OCI-LY3 (cell line): ENCODE measurements at regions not wholly inside any gene's neighbourhood (a gene's known extent, or its start where the extent isn't known, plus 50 kb on each side); places are given as distances from the start of the nearest gene placed in this dataset.

Source experiments
- H2AFZ ChIP-seq: fragments of 200-600, 300-600 bp; shearing (Covaris generic); 2 replicates; pipeline ENCODE4 v1.6.0; 2014; ENCODE audit warnings: antibody characterized with exemption, low read depth, low read length
- H3K27ac ChIP-seq: fragments of 200-600, 300-600 bp; sonication (generic); 2 replicates; pipeline ENCODE4 v1.5.1; 2014; ENCODE audit warnings: mild to moderate bottlenecking, low read length, moderate library complexity, mixed read lengths
- H3K27me3 ChIP-seq: fragments of 200-600, 300-600 bp; sonication (generic); 2 replicates; pipeline ENCODE4 v1.6.1; 2014; ENCODE audit warnings: low read depth, low read length, mixed read lengths
- H3K36me3 ChIP-seq: fragments of 200-600, 300-600 bp; sonication (generic); replicated peaks from 2 replicates; pipeline ENCODE3; 2014; ENCODE audit warnings: low read depth, low read length, mixed read lengths
- H3K4me1 ChIP-seq: fragments of 300-600, 200-600 bp; sonication (generic); 2 replicates; pipeline ENCODE4 v1.6.1; 2014; ENCODE audit warnings: low read length, mixed read lengths
- H3K4me2 ChIP-seq: fragments of 200-600, 300-600 bp; sonication (generic); 2 replicates; pipeline ENCODE4 v1.6.1; 2014; ENCODE audit warnings: low read length, mixed read lengths
- H3K4me3 ChIP-seq: fragments of 300-600, 200-600 bp; sonication (generic); 2 replicates; pipeline ENCODE4 v1.5.1; 2014; ENCODE audit warnings: antibody characterized with exemption, mild to moderate bottlenecking, low read length, moderate library complexity
- H3K79me2 ChIP-seq: fragments of 300-600, 200-600 bp; shearing (Covaris generic); 2 replicates; pipeline ENCODE4 v1.6.1; 2014; ENCODE audit warnings: mild to moderate bottlenecking, low read length, mixed read lengths
- H3K9ac ChIP-seq: fragments of 300-600, 200-600 bp; shearing (Covaris generic); 2 replicates; pipeline ENCODE4 v1.6.0; 2014; ENCODE audit warnings: mild to moderate bottlenecking, low read length, moderate library complexity
- H3K9me3 ChIP-seq: fragments of 200-600, 300-600 bp; shearing (Covaris generic); 2 replicates; pipeline ENCODE4 v1.6.1; 2014; ENCODE audit warnings: low read length, mixed read lengths; ENCODE audit not compliant: insufficient read depth
- H4K20me1 ChIP-seq: fragments of 200-600, 300-600 bp; sonication (generic); 2 replicates; pipeline ENCODE4 v1.6.1; 2016; ENCODE audit warnings: low read length, mixed read lengths; ENCODE audit not compliant: insufficient read depth
- CTCF ChIP-seq: fragments of 200-600, 300-600 bp; sonication (generic); IDR thresholded peaks from 2 replicates; pipeline ENCODE4 v1.5.1; 2014; ENCODE audit warnings: antibody characterized with exemption, low read length, low read depth
- EZH2phosphoT487 ChIP-seq: fragments of 200-600 bp; shearing (Covaris generic); IDR thresholded peaks from 2 replicates; pipeline ENCODE4 v1.6.1; 2018; ENCODE audit warnings: antibody characterized with exemption, mixed run types, low read depth

- H3K4me2 ChIP-seq = no peak overlapping the region
- H3K4me1 ChIP-seq = peaks cover 2% of the 10 kb centered on the region; the same call in 1 of the 2 replicates
- H3K36me3 ChIP-seq = no peaks in the 10 kb centered on the region
- no peaks in the 10 kb centered on the region for H4K20me1 ChIP-seq
- H3K9ac ChIP-seq = no peak overlapping the region
- no peaks in the 10 kb centered on the region for H3K79me2 ChIP-seq
- no peaks in the 10 kb centered on the region for H3K27me3 ChIP-seq
- H3K4me3 ChIP-seq = no peak overlapping the region
- no peak overlapping the region for H2AFZ ChIP-seq
- no peaks in the 10 kb centered on the region for H3K9me3 ChIP-seq
- no peak overlapping the region for H3K27ac ChIP-seq
- TF ChIP-seq CTCF = no peak
These were observed 332.4 kb upstream of the ZP4 start for GRCh38 chr1:238223076-238223640.

GRCh38 chr1:238221738-238222137 is 331.0 kb upstream of the ZP4 start:
- Histone ChIP-seq H3K27me3 (no peaks in the 10 kb centered on the region), H3K36me3 (no peaks in the 10 kb centered on the region), H3K27ac (no peak overlapping the region), H3K9ac (no peak overlapping the region), H3K4me2 (no peak overlapping the region), H3K4me1 (peaks cover 2% of the 10 kb centered on the region; the same call in 1 of the 2 replicates), H4K20me1 (no peaks in the 10 kb centered on the region), H2AFZ (no peak overlapping the region), H3K9me3 (no peaks in the 10 kb centered on the region), H3K4me3 (no peak overlapping the region), H3K79me2 (no peaks in the 10 kb centered on the region)
- TF ChIP-seq CTCF (no peak), EZH2phosphoT487 (no peak)

GRCh38 chr1:238214449-238214848 is 323.7 kb upstream of the ZP4 start:
- H3K36me3 ChIP-seq = no peaks in the 10 kb centered on the region
- no peak overlapping the region for H3K9ac ChIP-seq
- TF ChIP-seq EZH2phosphoT487 (no peak), CTCF (no peak)
- H3K27ac ChIP-seq = no peak overlapping the region
- H3K4me3 ChIP-seq = no peak overlapping the region
- no peaks in the 10 kb centered on the region for H3K27me3 ChIP-seq
- H4K20me1 ChIP-seq = no peaks in the 10 kb centered on the region
- H3K4me1 ChIP-seq = no peaks in the 10 kb centered on the region
- H3K9me3 ChIP-seq = no peaks in the 10 kb centered on the region
- H2AFZ ChIP-seq = no peak overlapping the region
- H3K79me2 ChIP-seq = no peaks in the 10 kb centered on the region
- H3K4me2 ChIP-seq = no peak overlapping the region

- H3K4me2 ChIP-seq = no peak overlapping the region
- no peak overlapping the region for H2AFZ ChIP-seq
- no peak overlapping the region for H3K4me3 ChIP-seq
- H3K36me3 ChIP-seq = no peaks in the 10 kb centered on the region
- H3K79me2 ChIP-seq = no peaks in the 10 kb centered on the region
- no peaks in the 10 kb centered on the region for H4K20me1 ChIP-seq
- no peaks in the 10 kb centered on the region for H3K27me3 ChIP-seq
- TF ChIP-seq CTCF (no peak), EZH2phosphoT487 (no peak)
- no peaks in the 10 kb centered on the region for H3K4me1 ChIP-seq
- no peak overlapping the region for H3K9ac ChIP-seq
- H3K27ac ChIP-seq = no peak overlapping the region
- H3K9me3 ChIP-seq = no peaks in the 10 kb centered on the region
These were observed 314.4 kb upstream of the ZP4 start for GRCh38 chr1:238205045-238205662.
